Motor neuron (in vitro differentiated cells): ENCODE measurements at regions not wholly inside any gene's neighbourhood (a gene's known extent, or its start where the extent isn't known, plus 50 kb on each side); places are given as distances from the start of the nearest gene placed in this dataset.

Experiments used
- ATAC-seq, 8 experiments: fragments of 200-7000 bp; cut with Tn5 transposase; replicated peaks in 6 of 8; 2 replicates each; pipeline ENCODE4 v1.8.0; 2021; ENCODE audit warnings: mild to moderate bottlenecking in 8 of 8, moderate library complexity in 8 of 8
- H3K27ac ChIP-seq, 2 donors: fragments of 250-450 bp; sonication (Bioruptor Pico); 2 replicates each; pipeline ENCODE4 v1.9.0; 2021; ENCODE audit warnings: antibody characterized with exemption in 2 of 2, mild to moderate bottlenecking in 2 of 2, moderate library complexity in 1 of 2
- H3K4me1 ChIP-seq, 2 donors: fragments of 250-450 bp; sonication (Bioruptor Pico); replicated peaks in 1 of 2; 2 replicates each; pipeline ENCODE4 v1.6.1; 2021; ENCODE audit warnings: antibody characterized with exemption in 2 of 2, mild to moderate bottlenecking in 2 of 2, moderate library complexity in 1 of 2
- H3K4me3 ChIP-seq, 5 donors: fragments of 250-450 bp; sonication (Bioruptor Pico); 2 replicates each; pipeline ENCODE4 v1.9.0; 2021; ENCODE audit warnings: antibody characterized with exemption in 5 of 5, mild to moderate bottlenecking in 5 of 5, moderate library complexity in 4 of 5
- WGBS, 10 experiments: fragments of 450-650 bp; shearing (Covaris generic); methylation state at CpG; one replicate each; pipeline ENCODE4 v1.0.0; 2022; 5-methylcytosine and 5-hydroxymethylcytosine counted together
- in situ Hi-C, 9 experiments: fragments of 400-800 bp; cut with MboI; loops; one replicate each; pipeline ENCODE4 v1.15.0; 2021; ENCODE audit warnings: low sequenced_read_pairs in 9 of 9, low pct_unique_long_range_greater_than_20kb in 2 of 9; ENCODE audit not compliant: unreplicated experiment in 9 of 9

GRCh38 chrX:109872021-109872732, 130.7 kb upstream of the TMEM164 start:
- WGBS, 10 experiments: 63 to 100% (median 89%) methylated on average over 1 to 4 of the region's 4 CpGs; no CpG with 5 or more reads in 4 of the 10 experiments
- Histone ChIP-seq H3K4me3 (no peak overlapping the region), H3K27ac (no peak overlapping the region), H3K4me1 (no peaks in the 10 kb centered on the region)
- in situ Hi-C loops: loop anchor here in 2 of 9 experiments (25.0 kb wide), 2 partner anchors 160 to 385 kb away; partner anchors contain the start of gene GUCY2F (in 1 of the 2)
- ATAC-seq: no peak

- H3K4me3 ChIP-seq: no peak overlapping the region
- no peak overlapping the region for H3K27ac ChIP-seq
- WGBS, 10 experiments: 14 to 100% (median 70%) methylated on average over 1 of the region's 1 CpG; no CpG with 5 or more reads in 4 of the 10 experiments
- no peak for ATAC-seq
- in situ Hi-C loops: loop anchor here in 2 of 9 experiments (25.0 kb wide), 2 partner anchors 161 to 386 kb away; partner anchors contain the start of gene GUCY2F (in 1 of the 2)
- no peaks in the 10 kb centered on the region for H3K4me1 ChIP-seq
Observed at GRCh38 chrX:109873574-109873973, 129.3 kb upstream of the TMEM164 start.

- in situ Hi-C loops: loop anchor here in 2 of 9 experiments (25.0 kb wide), 2 partner anchors 162 to 387 kb away; partner anchors contain the start of gene GUCY2F (in 1 of the 2)
- Histone ChIP-seq H3K27ac (no peak overlapping the region), H3K4me3 (no peak overlapping the region), H3K4me1 (no peaks in the 10 kb centered on the region)
- WGBS, 10 experiments: 0 to 100% (median 64%) methylated on average over 1 to 6 of the region's 6 CpGs; no CpG with 5 or more reads in 4 of the 10 experiments
- ATAC-seq: no peak
Observed at GRCh38 chrX:109873983-109874382, 128.9 kb upstream of the TMEM164 start.

GRCh38 chrX:109874548-109874947, 128.4 kb upstream of the TMEM164 start:
- in situ Hi-C loops: loop anchor here in 2 of 9 experiments (25.0 kb wide), 2 partner anchors 162 to 387 kb away; partner anchors contain the start of gene GUCY2F (in 1 of the 2)
- no peaks in the 10 kb centered on the region for H3K4me1 ChIP-seq
- H3K27ac ChIP-seq: no peak overlapping the region
- no peak overlapping the region for H3K4me3 ChIP-seq
- no peak for ATAC-seq
- WGBS, 10 experiments: 10 to 100% methylated on average over 1 to 2 of the region's 2 CpGs; no CpG with 5 or more reads in 8 of the 10 experiments

- Histone ChIP-seq H3K4me3 (no peak overlapping the region), H3K4me1 (no peaks in the 10 kb centered on the region), H3K27ac (no peak overlapping the region)
- in situ Hi-C loops: loop anchor here in 1 of 9 experiments (25.0 kb wide), 2 partner anchors 164 to 389 kb away; partner anchors contain the start of gene GUCY2F
- ATAC-seq: no peak
- WGBS, 10 experiments: no CpG with 5 or more reads among the region's 30 CpGs
Observed at GRCh38 chrX:109875831-109876230, 127.1 kb upstream of the TMEM164 start.

GRCh38 chrX:109878236-109878635, 124.7 kb upstream of the TMEM164 start:
- H3K27ac ChIP-seq: no peak overlapping the region
- no peaks in the 10 kb centered on the region for H3K4me1 ChIP-seq
- ATAC-seq: no peak
- no peak overlapping the region for H3K4me3 ChIP-seq
- in situ Hi-C loops: loop anchor here in 1 of 9 experiments (25.0 kb wide), 2 partner anchors 166 to 391 kb away; partner anchors contain the start of gene GUCY2F
- 0 to 89% (median 49%) methylated on average over 1 to 2 of the region's 2 CpGs; no CpG with 5 or more reads in 5 of the 10 experiments for WGBS, 10 experiments

- ATAC-seq: no peak
- H3K27ac ChIP-seq: no peak overlapping the region
- WGBS, 10 experiments: 0 to 100% (median 35%) methylated on average over 1 to 2 of the region's 2 CpGs; no CpG with 5 or more reads in 4 of the 10 experiments
- in situ Hi-C loops: loop anchor here in 1 of 9 experiments (25.0 kb wide), 2 partner anchors 168 to 393 kb away; partner anchors contain the start of gene GUCY2F
- H3K4me1 ChIP-seq: no peaks in the 10 kb centered on the region
- H3K4me3 ChIP-seq: no peak overlapping the region
Observed at GRCh38 chrX:109879991-109880390, 122.9 kb upstream of the TMEM164 start.

GRCh38 chrX:109880629-109881028, 122.3 kb upstream of the TMEM164 start:
- Histone ChIP-seq H3K27ac (no peak overlapping the region), H3K4me3 (no peak overlapping the region), H3K4me1 (no peaks in the 10 kb centered on the region)
- WGBS, 10 experiments: 45 to 67% (median 50%) methylated on average over 1 to 2 of the region's 2 CpGs; no CpG with 5 or more reads in 7 of the 10 experiments
- in situ Hi-C loops: loop anchor here in 1 of 9 experiments (25.0 kb wide), 2 partner anchors 168 to 393 kb away; partner anchors contain the start of gene GUCY2F
- no peak for ATAC-seq

- peak in 1 of 8 experiments; percentile 23 for ATAC-seq
- Histone ChIP-seq H3K4me3 (no peak overlapping the region), H3K27ac (no peak overlapping the region), H3K4me1 (no peaks in the 10 kb centered on the region)
- WGBS, 10 experiments: 16 to 100% (median 50%) methylated on average over 1 to 4 of the region's 4 CpGs; no CpG with 5 or more reads in 5 of the 10 experiments
- in situ Hi-C loops: loop anchor here in 1 of 9 experiments (25.0 kb wide), 2 partner anchors 174 to 399 kb away; partner anchors contain the start of gene GUCY2F
Observed at GRCh38 chrX:109886122-109886761, 116.7 kb upstream of the TMEM164 start.

- Histone ChIP-seq H3K4me1 (no peaks in the 10 kb centered on the region), H3K27ac (no peak overlapping the region), H3K4me3 (no peak overlapping the region)
- in situ Hi-C loops: loop anchor here in 1 of 9 experiments (25.0 kb wide), 2 partner anchors 177 to 402 kb away; partner anchors contain the start of gene GUCY2F
- WGBS, 10 experiments: 6 to 83% (median 46%) methylated on average over 1 to 4 of the region's 4 CpGs; no CpG with 5 or more reads in 6 of the 10 experiments
- peak in 3 of 8 experiments; percentile 49 to 63 (median 63) for ATAC-seq
Observed at GRCh38 chrX:109889289-109890006, 113.5 kb upstream of the TMEM164 start.

GRCh38 chrX:109890300-109890699, 112.6 kb upstream of the TMEM164 start:
- in situ Hi-C loops: loop anchor here in 1 of 9 experiments (25.0 kb wide), 2 partner anchors 178 to 403 kb away; partner anchors contain the start of gene GUCY2F
- WGBS, 10 experiments: 65 to 100% (median 80%) methylated on average over 1 to 2 of the region's 3 CpGs; no CpG with 5 or more reads in 7 of the 10 experiments
- no peak overlapping the region for H3K4me3 ChIP-seq
- ATAC-seq: no peak
- no peak overlapping the region for H3K27ac ChIP-seq
- no peaks in the 10 kb centered on the region for H3K4me1 ChIP-seq

- 0 to 42% (median 4%) methylated on average over 4 to 5 of the region's 7 CpGs; no CpG with 5 or more reads in 7 of the 10 experiments for WGBS, 10 experiments
- peak; percentile 23 to 76 (median 57) for ATAC-seq
- in situ Hi-C loops: loop anchor here in 1 of 9 experiments (25.0 kb wide), 2 partner anchors 179 to 404 kb away; partner anchors contain the start of gene GUCY2F
- H3K4me1 ChIP-seq: no peaks in the 10 kb centered on the region
- H3K4me3 ChIP-seq: no peak overlapping the region
- H3K27ac ChIP-seq: no peak overlapping the region
Observed at GRCh38 chrX:109890910-109891502, 111.9 kb upstream of the TMEM164 start.
